C4-2B (cell line): ENCODE measurements at regions not wholly inside any gene's neighbourhood (a gene's known extent, or its start where the extent isn't known, plus 50 kb on each side); places are given as distances from the start of the nearest gene placed in this dataset.

ENCODE experiments used
- H3K27ac ChIP-seq: fragments of 450-650 bp; 2 replicates; pipeline ENCODE4 v1.5.1; 2017
- CTCF ChIP-seq: fragments of 450-650 bp; conservative IDR thresholded peaks from 2 replicates; pipeline ENCODE4 v1.5.1; 2017; ENCODE audit warnings: mild to moderate bottlenecking
- ZFX ChIP-seq: fragments of 450-650 bp; IDR thresholded peaks from 2 replicates; pipeline ENCODE4 v1.6.1; 2017

DNA sequence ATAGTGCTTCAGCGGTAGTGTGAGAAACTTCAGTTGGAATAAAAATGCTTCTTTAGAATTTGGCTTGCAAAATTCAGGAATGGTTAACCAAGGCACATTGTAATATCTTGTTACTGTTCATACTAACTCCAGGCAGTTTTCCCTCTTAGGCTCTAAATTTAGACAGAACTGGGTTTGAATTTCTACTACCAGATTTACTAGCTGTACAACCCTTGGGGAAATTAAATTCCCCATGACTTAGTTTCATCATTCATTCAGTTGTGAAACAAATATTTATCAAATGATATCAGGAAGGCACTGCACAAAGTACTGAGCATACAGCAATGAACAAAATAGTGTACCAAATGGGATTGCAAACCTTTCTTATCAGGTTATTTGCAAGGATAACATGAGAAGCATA lies 135.0 kb upstream of the IL15 start:
- no peak overlapping the region for H3K27ac ChIP-seq

GRCh38 chr4:141501931-141502330 lies 134.5 kb upstream of the IL15 start:
- no peak overlapping the region for H3K27ac ChIP-seq
- TF ChIP-seq CTCF, result no peak

More for the DNA sequence above, 135.0 kb upstream of the IL15 start:
- TF ChIP-seq ZFX, result no peak

DNA sequence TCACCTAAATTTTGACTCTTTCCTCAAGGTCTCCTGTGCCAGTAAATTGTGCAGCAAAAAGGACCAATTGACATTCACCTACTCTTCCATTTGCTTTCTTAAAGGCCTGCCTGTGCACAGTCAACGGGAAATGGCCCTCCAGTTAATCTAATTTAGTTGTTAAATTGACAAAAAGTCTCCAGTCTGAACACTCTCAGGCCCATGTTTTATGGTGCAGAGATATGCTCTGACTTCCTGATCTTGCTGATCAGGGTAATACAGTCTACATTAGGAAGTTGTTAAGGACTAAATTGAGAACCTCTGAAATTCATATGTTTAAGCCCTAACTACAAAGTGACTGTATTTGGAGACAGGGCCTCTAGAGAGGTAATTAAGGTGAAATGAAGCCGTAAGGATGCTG lies 133.6 kb upstream of the IL15 start:
- TF ChIP-seq CTCF (no peak), ZFX (no peak)
- no peak overlapping the region for H3K27ac ChIP-seq

GRCh38 chr4:141503260-141503659 lies 133.1 kb upstream of the IL15 start:
- H3K27ac ChIP-seq, result no peak overlapping the region
- no peak for TF ChIP-seq CTCF
- no peak for TF ChIP-seq ZFX

- TF ChIP-seq CTCF, result no peak
- no peak for TF ChIP-seq ZFX
- no peak overlapping the region for H3K27ac ChIP-seq
These were observed 125.3 kb upstream of the IL15 start for GRCh38 chr4:141511055-141511454.

DNA sequence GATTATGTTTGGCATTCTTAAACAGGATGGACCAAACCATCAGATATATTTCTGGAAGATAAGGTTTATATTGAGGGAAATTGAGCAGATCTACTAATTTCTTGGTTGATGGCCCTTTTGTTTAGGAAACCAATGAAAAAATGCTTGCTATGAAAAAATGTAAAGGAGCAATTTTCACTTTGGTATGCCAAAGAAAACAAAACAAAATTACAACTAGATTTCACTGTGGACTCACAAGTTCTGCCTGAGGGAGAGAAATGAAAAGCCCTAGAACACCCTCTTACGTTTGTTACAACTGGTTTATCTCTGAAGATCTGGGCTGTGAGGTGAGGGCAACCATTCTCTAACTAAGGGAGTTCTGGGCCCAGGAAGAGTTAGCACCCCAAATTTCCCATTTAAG lies 122.5 kb upstream of the IL15 start:
- no peak overlapping the region for H3K27ac ChIP-seq
- no peak for TF ChIP-seq ZFX
- no peak for TF ChIP-seq CTCF

DNA sequence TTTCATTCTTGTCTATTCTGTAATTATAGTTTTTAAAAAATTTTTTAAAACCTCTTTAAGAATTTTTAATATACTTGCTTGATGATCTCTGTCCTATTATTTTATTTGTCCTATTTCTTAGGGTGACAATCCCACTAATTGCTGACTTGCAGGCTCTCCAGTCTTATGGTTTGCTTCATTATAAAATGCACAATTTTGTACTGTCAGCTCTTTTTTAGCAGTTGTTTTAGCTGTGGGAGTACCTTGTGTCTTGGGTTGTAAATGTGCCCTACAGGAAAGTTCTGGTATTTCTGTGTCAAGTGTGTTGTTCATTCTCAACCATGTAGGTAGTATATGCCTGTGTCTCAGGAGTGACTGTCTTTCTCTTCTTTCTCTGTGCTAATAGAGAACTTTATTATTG lies 118.2 kb upstream of the IL15 start:
- TF ChIP-seq ZFX (no peak), CTCF (no peak)
- H3K27ac ChIP-seq, result no peak overlapping the region

DNA sequence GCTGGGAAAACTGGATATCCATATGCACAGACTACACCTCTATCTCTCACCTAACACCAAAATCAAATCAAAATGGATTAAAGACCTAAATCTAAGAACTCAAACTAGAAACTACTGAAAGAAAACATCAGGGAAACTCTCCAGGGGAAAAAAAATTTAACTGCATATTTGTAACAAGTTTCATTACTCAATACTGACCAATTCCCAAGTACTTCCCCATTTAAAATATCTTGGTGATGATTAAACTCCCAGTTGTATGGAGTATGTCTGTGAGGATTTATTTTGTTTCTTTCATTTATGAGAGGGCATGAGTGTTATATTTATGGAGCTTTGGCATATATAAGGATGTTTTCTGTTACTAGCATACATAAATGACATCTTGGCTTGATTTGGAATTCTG lies 112.3 kb upstream of the IL15 start:
- H3K27ac ChIP-seq, result no peak overlapping the region
- TF ChIP-seq CTCF (no peak), ZFX (no peak)
